PC-9 (cell line): ENCODE measurements at regions not wholly inside any gene's neighbourhood (a gene's known extent, or its start where the extent isn't known, plus 50 kb on each side); places are given as distances from the start of the nearest gene placed in this dataset.

Source experiments
- EZH2 ChIP-seq: fragments of 200-600 bp; sonication (generic); IDR thresholded peaks from 2 replicates; pipeline ENCODE4 v1.8.0; 2017; ENCODE audit warnings: antibody characterized with exemption, low read depth
- TF ChIP-seq, protein P1 (sequence below): fragments of 200-600 bp; sonication (generic); conservative IDR thresholded peaks from 2 replicates; pipeline ENCODE4 v1.6.1; 2017; ENCODE audit warnings: mixed run types, antibody characterized with exemption, mild to moderate bottlenecking, moderate library complexity

DNA sequence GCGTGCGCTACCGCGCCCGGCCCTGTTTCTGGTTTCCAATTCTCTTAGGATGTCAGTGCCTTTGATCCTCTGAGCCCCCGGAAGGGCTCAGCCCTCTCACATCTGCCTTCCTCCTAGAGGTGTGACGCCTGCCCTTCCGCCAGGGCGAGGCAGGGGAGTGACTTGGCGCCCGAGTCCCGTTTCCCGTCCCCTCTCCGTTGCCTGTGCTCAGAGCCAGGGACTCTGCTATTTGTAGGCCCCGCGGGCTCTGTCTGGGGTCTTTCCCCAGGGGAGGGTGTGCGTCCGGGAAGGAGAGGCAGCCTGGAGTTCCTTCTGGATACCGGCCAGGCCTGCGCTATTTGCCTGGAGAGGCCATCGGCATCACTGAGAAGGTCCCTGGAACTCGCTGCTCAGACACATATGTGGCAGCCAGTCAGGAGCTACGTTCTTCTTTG lies 103.7 kb upstream of the TAF1B start:
- TF ChIP-seq, protein P1, sequence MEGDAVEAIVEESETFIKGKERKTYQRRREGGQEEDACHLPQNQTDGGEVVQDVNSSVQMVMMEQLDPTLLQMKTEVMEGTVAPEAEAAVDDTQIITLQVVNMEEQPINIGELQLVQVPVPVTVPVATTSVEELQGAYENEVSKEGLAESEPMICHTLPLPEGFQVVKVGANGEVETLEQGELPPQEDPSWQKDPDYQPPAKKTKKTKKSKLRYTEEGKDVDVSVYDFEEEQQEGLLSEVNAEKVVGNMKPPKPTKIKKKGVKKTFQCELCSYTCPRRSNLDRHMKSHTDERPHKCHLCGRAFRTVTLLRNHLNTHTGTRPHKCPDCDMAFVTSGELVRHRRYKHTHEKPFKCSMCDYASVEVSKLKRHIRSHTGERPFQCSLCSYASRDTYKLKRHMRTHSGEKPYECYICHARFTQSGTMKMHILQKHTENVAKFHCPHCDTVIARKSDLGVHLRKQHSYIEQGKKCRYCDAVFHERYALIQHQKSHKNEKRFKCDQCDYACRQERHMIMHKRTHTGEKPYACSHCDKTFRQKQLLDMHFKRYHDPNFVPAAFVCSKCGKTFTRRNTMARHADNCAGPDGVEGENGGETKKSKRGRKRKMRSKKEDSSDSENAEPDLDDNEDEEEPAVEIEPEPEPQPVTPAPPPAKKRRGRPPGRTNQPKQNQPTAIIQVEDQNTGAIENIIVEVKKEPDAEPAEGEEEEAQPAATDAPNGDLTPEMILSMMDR: no peak
- TF ChIP-seq EZH2: no peak
